ENCODE measurements at regions not wholly inside any gene's neighbourhood (a gene's known extent, or its start where the extent isn't known, plus 50 kb on each side); places are given as distances from the start of the nearest gene placed in this dataset.
"Not testable (repeated sequence)": the region's sequence is repeated elsewhere in the genome, so short reads cannot be mapped to it uniquely, and the experiment has no call there.

- H3K9me3 ChIP-seq (ENCODE audit: control insufficient read depth, low read length) = no peaks in the 10 kb centered on the region
- no peak overlapping the region for H3K9ac ChIP-seq (ENCODE audit: low read length)
- no peaks in the 10 kb centered on the region for H3K27me3 ChIP-seq (ENCODE audit: control insufficient read depth, insufficient read depth, low read length)
- H3K4me3 ChIP-seq (ENCODE audit: low read length) = no peak overlapping the region
- peaks cover 7% of the 10 kb centered on the region for H3K4me1 ChIP-seq (ENCODE audit: control insufficient read depth, insufficient read depth, low read length)
- no peaks in the 10 kb centered on the region for H3K36me3 ChIP-seq (ENCODE audit: control insufficient read depth, insufficient read depth, low read length)
These were observed 153.2 kb downstream of the CTTN start for GRCh38 chr11:70551351-70552166.

GRCh38 chr11:70552167-70553150 lies 154.1 kb downstream of the CTTN start:
- Histone ChIP-seq H3K9me3 (ENCODE audit: control insufficient read depth, low read length) (no peaks in the 10 kb centered on the region), H3K9ac (ENCODE audit: low read length) (no peak overlapping the region), H3K4me3 (ENCODE audit: low read length) (no peak overlapping the region), H3K4me1 (ENCODE audit: control insufficient read depth, insufficient read depth, low read length) (peaks cover 7% of the 10 kb centered on the region), H3K36me3 (ENCODE audit: control insufficient read depth, insufficient read depth, low read length) (no peaks in the 10 kb centered on the region), H3K27me3 (ENCODE audit: control insufficient read depth, insufficient read depth, low read length) (no peaks in the 10 kb centered on the region)

- Histone ChIP-seq H3K36me3 (ENCODE audit: control insufficient read depth, insufficient read depth, low read length) (no peaks in the 10 kb centered on the region), H3K4me3 (ENCODE audit: low read length) (no peak overlapping the region), H3K4me1 (ENCODE audit: control insufficient read depth, insufficient read depth, low read length) (no peaks in the 10 kb centered on the region), H3K9me3 (ENCODE audit: control insufficient read depth, low read length) (no peaks in the 10 kb centered on the region), H3K9ac (ENCODE audit: low read length) (no peak overlapping the region), H3K27me3 (ENCODE audit: control insufficient read depth, insufficient read depth, low read length) (no peaks in the 10 kb centered on the region)
These were observed 156.7 kb downstream of the CTTN start for GRCh38 chr11:70555078-70555477.

GRCh38 chr11:70556884-70557741 lies 158.8 kb downstream of the CTTN start:
- Histone ChIP-seq H3K36me3 (ENCODE audit: control insufficient read depth, insufficient read depth, low read length) (no peaks in the 10 kb centered on the region), H3K9ac (ENCODE audit: low read length) (no peak overlapping the region), H3K9me3 (ENCODE audit: control insufficient read depth, low read length) (no peaks in the 10 kb centered on the region), H3K4me3 (ENCODE audit: low read length) (no peak overlapping the region), H3K27me3 (ENCODE audit: control insufficient read depth, insufficient read depth, low read length) (no peaks in the 10 kb centered on the region), H3K4me1 (ENCODE audit: control insufficient read depth, insufficient read depth, low read length) (no peaks in the 10 kb centered on the region)

GRCh38 chr11:70557742-70558485 lies 159.6 kb downstream of the CTTN start:
- Histone ChIP-seq H3K27me3 (ENCODE audit: control insufficient read depth, insufficient read depth, low read length) (no peaks in the 10 kb centered on the region), H3K4me3 (ENCODE audit: low read length) (no peak overlapping the region), H3K4me1 (ENCODE audit: control insufficient read depth, insufficient read depth, low read length) (no peaks in the 10 kb centered on the region), H3K9me3 (ENCODE audit: control insufficient read depth, low read length) (no peaks in the 10 kb centered on the region), H3K9ac (ENCODE audit: low read length) (no peak overlapping the region), H3K36me3 (ENCODE audit: control insufficient read depth, insufficient read depth, low read length) (no peaks in the 10 kb centered on the region)

- H3K9ac ChIP-seq (ENCODE audit: low read length) = no peak overlapping the region
- no peak overlapping the region for H3K4me3 ChIP-seq (ENCODE audit: low read length)
- H3K9me3 ChIP-seq (ENCODE audit: control insufficient read depth, low read length) = no peaks in the 10 kb centered on the region
- no peaks in the 10 kb centered on the region for H3K27me3 ChIP-seq (ENCODE audit: control insufficient read depth, insufficient read depth, low read length)
- H3K4me1 ChIP-seq (ENCODE audit: control insufficient read depth, insufficient read depth, low read length) = no peaks in the 10 kb centered on the region
- H3K36me3 ChIP-seq (ENCODE audit: control insufficient read depth, insufficient read depth, low read length) = no peaks in the 10 kb centered on the region
These were observed 160.4 kb downstream of the CTTN start for GRCh38 chr11:70558681-70559080.

GRCh38 chr11:70559516-70559915 lies 161.2 kb downstream of the CTTN start:
- H3K36me3 ChIP-seq (ENCODE audit: control insufficient read depth, insufficient read depth, low read length) = no peaks in the 10 kb centered on the region
- H3K9me3 ChIP-seq (ENCODE audit: control insufficient read depth, low read length) = no peaks in the 10 kb centered on the region
- no peaks in the 10 kb centered on the region for H3K4me1 ChIP-seq (ENCODE audit: control insufficient read depth, insufficient read depth, low read length)
- H3K4me3 ChIP-seq (ENCODE audit: low read length) = no peak overlapping the region
- H3K9ac ChIP-seq (ENCODE audit: low read length) = no peak overlapping the region
- H3K27me3 ChIP-seq (ENCODE audit: control insufficient read depth, insufficient read depth, low read length) = no peaks in the 10 kb centered on the region

GRCh38 chr11:70560621-70561020 lies 162.3 kb downstream of the CTTN start:
- not testable (repeated sequence) for H3K9ac ChIP-seq (ENCODE audit: low read length); H3K4me3 ChIP-seq (ENCODE audit: low read length); H3K4me1 ChIP-seq (ENCODE audit: control insufficient read depth, insufficient read depth, low read length); H3K36me3 ChIP-seq (ENCODE audit: control insufficient read depth, insufficient read depth, low read length); H3K27me3 ChIP-seq (ENCODE audit: control insufficient read depth, insufficient read depth, low read length); H3K9me3 ChIP-seq (ENCODE audit: control insufficient read depth, low read length)

- Histone ChIP-seq H3K27me3 (ENCODE audit: control insufficient read depth, insufficient read depth, low read length) (no peaks in the 10 kb centered on the region), H3K4me3 (ENCODE audit: low read length) (no peak overlapping the region), H3K36me3 (ENCODE audit: control insufficient read depth, insufficient read depth, low read length) (no peaks in the 10 kb centered on the region), H3K9ac (ENCODE audit: low read length) (no peak overlapping the region), H3K4me1 (ENCODE audit: control insufficient read depth, insufficient read depth, low read length) (peaks cover 4% of the 10 kb centered on the region), H3K9me3 (ENCODE audit: control insufficient read depth, low read length) (no peaks in the 10 kb centered on the region)
These were observed 168.6 kb downstream of the CTTN start for GRCh38 chr11:70566768-70567530.

- Histone ChIP-seq H3K36me3 (ENCODE audit: control insufficient read depth, insufficient read depth, low read length) (no peaks in the 10 kb centered on the region), H3K27me3 (ENCODE audit: control insufficient read depth, insufficient read depth, low read length) (no peaks in the 10 kb centered on the region), H3K9ac (ENCODE audit: low read length) (no peak overlapping the region), H3K4me1 (ENCODE audit: control insufficient read depth, insufficient read depth, low read length) (peaks cover 4% of the 10 kb centered on the region), H3K4me3 (ENCODE audit: low read length) (no peak overlapping the region), H3K9me3 (ENCODE audit: control insufficient read depth, low read length) (no peaks in the 10 kb centered on the region)
These were observed 169.3 kb downstream of the CTTN start for GRCh38 chr11:70567680-70568034.

Data from mucosa of stomach (tissue), 1 donor.